GM12891 (cell line): ENCODE measurements at regions not wholly inside any gene's neighbourhood (a gene's known extent, or its start where the extent isn't known, plus 50 kb on each side); places are given as distances from the start of the nearest gene placed in this dataset.
"Not testable (repeated sequence)": the region's sequence is repeated elsewhere in the genome, so short reads cannot be mapped to it uniquely, and the experiment has no call there.

Experiments used
- DNase-seq: peaks from one replicate; pipeline ENCODE4 v3.0.0; 2011; ENCODE audit warnings: low spot score; ENCODE audit not compliant: insufficient read length
- FAIRE-seq: peaks from 2 replicates; lab custom pipeline; 2011; peaks lifted over from hg19 to GRCh38; lab: Jason Lieb, UNC
- PAX5 ChIP-seq: IDR thresholded peaks from 2 replicates; pipeline ENCODE4 v1.6.1; 2011; ENCODE audit warnings: low read length, moderate library complexity, mild to moderate bottlenecking; ENCODE audit not compliant: insufficient read depth, severe bottlenecking
- POLR2A ChIP-seq: IDR thresholded peaks from 2 replicates; pipeline ENCODE4 v1.6.1; 2011; ENCODE audit warnings: low read depth, low read length, control low read depth
- POLR2AphosphoS5 ChIP-seq: IDR thresholded peaks from 2 replicates; pipeline ENCODE4 v1.6.1; 2011; ENCODE audit warnings: low read depth, low read length, control low read depth
- POU2F2 ChIP-seq: IDR thresholded peaks from 2 replicates; pipeline ENCODE4 v1.6.1; 2011; ENCODE audit warnings: low read depth, mild to moderate bottlenecking, control low read depth, low read length, moderate library complexity
- SPI1 ChIP-seq: IDR thresholded peaks from 2 replicates; pipeline ENCODE4 v1.6.1; 2011; ENCODE audit warnings: low read depth, low read length, control low read depth
- TAF1 ChIP-seq: IDR thresholded peaks from 2 replicates; pipeline ENCODE4 v1.6.1; 2011; ENCODE audit warnings: low read depth, low read length, control low read depth

DNA sequence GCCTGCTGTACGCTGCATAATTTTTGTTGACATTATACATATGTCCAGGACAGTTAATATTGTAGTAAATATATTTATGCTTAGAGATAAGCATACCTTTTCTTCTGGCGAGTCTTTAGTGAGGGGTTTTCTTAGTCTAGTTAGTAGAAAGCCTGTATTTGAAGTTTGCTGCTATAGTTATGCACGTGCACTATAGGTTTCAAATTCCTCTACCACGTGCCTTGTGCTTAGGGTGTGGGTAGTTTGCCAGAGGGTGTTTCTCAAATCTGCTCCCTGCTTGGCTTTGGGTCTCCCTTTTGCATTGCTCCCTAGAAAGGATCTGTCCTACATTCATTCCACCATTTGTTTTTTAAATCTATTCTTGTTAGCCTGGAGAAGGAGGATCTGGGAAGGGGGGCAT lies 181.4 kb upstream of the UFL1 start:
- TF ChIP-seq TAF1 = no peak
- no peak for TF ChIP-seq POU2F2
- no peak for TF ChIP-seq POLR2AphosphoS5
- TF ChIP-seq POLR2A = no peak
- no peak for TF ChIP-seq PAX5
- TF ChIP-seq SPI1 = no peak
- no peak for DNase-seq
- no peak for FAIRE-seq

DNA sequence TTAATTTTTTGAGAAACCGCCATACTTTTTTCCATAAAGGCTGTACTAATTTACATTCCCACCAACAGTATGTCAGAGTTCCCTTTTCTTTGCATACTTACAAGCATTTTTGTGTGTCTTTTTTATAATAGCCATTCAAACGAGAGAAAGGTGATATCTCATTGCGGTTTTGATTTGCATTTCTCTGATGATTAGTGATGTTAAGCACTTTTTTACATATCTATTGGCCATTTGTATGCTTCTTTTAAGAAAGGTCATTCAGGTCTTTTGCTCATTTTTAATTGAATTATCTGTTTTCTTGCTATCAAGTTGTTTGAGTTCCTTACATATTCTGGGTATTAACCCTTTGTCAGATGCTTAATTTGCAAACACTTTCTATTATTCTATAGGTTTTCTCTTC lies 176.1 kb upstream of the UFL1 start:
- DNase-seq (no peak), FAIRE-seq (no peak)
- TF ChIP-seq TAF1 (no peak), PAX5 (no peak)

- no peak for TF ChIP-seq POU2F2
- TF ChIP-seq PAX5 = no peak
- no peak for TF ChIP-seq SPI1
- no peak for TF ChIP-seq POLR2AphosphoS5
- no peak for TF ChIP-seq TAF1
- no peak for TF ChIP-seq POLR2A
- FAIRE-seq (no peak), DNase-seq (no peak)
Measured at GRCh38 chr6:96381246-96381645, 140.4 kb upstream of the UFL1 start.

DNA sequence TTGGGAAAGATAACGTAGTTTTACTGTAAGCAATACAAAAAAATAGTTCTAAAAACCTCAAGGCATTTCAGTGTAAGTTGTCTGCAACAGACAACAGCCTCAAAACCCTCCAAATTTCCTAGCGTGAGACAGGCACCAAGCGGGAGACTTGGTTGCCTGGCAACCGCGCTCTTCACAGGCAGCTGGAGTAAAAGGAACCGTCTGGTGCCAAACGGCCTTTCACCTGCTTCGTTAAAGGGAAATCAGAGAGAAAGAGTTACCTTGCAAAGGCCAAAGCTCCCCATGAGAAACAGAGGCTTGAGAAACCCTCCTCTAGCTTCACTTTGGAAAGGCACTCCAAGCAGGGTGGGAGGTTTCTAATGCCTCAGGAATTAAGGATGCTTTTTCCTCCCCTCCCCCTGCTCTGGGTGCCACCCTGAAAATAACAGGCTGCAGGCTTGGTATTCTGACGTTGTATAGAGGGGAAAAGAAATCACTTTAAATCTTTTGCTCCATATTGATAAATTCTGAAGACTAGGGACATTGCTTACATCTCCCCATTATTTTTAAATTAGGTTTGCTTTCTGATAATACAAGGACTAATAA lies 129.7 kb upstream of the UFL1 start:
- FAIRE-seq = no peak
- no peak for TF ChIP-seq POLR2A
- no peak for TF ChIP-seq PAX5
- no peak for TF ChIP-seq SPI1
- no peak for TF ChIP-seq POLR2AphosphoS5
- TF ChIP-seq TAF1 = no peak
- TF ChIP-seq POU2F2 = no peak
- no peak for DNase-seq

DNA sequence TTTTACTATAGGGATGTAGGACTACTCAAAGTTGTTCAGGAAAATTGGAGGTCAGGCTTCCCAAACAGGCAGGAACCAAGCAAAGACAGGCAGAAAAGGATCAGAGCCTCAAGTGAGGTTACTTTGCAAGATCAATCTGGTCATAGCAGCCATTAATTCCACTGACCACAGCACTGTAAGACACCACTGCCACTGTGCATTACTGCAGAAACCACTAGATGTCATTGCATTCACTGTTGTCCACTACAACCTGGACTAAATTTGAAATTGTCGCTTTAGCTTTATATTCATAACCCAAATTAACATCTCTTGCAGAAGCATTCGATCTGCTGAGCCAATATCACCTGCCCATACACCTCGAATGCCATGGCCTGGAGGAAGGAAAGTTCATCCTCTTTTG lies 126.9 kb upstream of the UFL1 start:
- DNase-seq = no peak
- TF ChIP-seq POU2F2 = no peak
- no peak for TF ChIP-seq POLR2AphosphoS5
- no peak for TF ChIP-seq PAX5
- no peak for TF ChIP-seq TAF1
- TF ChIP-seq POLR2A = no peak
- no peak for TF ChIP-seq SPI1
- FAIRE-seq = no peak

GRCh38 chr6:96410467-96410866 lies 111.1 kb upstream of the UFL1 start:
- DNase-seq (no peak), FAIRE-seq (no peak)
- TF ChIP-seq TAF1 (no peak), POLR2AphosphoS5 (no peak), POLR2A (no peak), SPI1 (no peak), POU2F2 (no peak), PAX5 (no peak)

DNA sequence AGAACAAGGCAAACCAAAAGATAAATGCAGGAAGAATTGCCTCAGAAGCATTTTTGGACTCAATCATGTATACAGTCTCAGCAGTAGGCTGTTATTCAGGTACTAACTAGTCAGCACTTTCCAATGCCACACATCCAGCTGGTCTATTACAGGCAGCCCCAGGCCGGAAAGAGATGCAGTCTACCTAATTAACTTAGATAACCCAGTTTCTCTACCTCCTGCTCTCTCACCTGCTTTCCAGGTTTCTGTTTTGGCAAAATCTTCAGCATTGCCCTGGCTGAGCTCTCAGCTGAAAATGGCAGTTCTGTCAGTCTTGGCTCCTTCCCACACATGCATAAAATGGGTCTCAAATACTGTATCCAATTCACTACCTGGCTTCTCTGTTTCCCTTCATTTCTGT lies 101.3 kb upstream of the UFL1 start:
- no peak for DNase-seq
- TF ChIP-seq POLR2A (no peak), TAF1 (no peak), PAX5 (no peak)
- no peak for FAIRE-seq

DNA sequence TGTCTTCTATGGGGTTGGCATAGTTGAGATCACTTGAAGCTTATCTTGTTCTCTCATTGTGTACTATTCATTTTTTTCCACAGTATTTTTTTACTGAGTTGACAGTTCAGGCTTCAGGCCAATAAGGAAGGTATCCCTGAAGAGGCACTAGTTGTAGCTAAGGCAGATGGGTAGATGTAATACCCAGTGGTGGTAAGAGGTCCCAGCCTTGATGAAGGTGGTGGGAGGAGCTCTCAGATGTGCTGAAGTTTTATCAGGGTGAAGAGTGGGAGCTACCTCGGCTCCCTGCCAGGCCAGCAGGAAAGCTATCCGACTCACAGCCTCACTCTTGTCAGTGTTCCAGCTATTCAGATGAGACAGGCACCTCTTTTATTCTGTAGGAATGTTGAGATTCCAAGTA lies 87.7 kb upstream of the UFL1 start:
- no peak for DNase-seq
- FAIRE-seq = no peak
- TF ChIP-seq POU2F2 = no peak
- no peak for TF ChIP-seq PAX5
- no peak for TF ChIP-seq TAF1
- TF ChIP-seq SPI1 = no peak
- no peak for TF ChIP-seq POLR2AphosphoS5
- no peak for TF ChIP-seq POLR2A

DNA sequence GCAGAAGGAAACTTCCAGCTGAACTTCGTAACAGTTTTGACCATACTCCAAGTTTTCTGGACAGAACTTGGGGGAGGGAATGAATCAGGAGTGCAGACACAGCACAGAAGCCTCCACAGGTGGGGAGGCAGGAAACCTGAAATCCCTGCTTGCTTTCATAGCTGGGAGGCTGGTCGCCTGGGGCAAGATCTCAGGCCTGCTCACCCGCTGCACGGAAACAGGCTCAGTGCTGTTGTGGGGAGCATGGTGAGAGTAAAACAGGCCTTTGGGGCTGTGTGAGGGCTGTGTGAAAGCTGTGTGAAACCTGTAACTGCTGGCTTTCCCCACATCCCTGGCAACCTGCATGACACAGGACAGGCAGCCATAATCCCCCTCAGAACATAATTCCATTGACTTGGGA lies 85.2 kb upstream of the UFL1 start:
- no peak for FAIRE-seq
- TF ChIP-seq POU2F2 (no peak), SPI1 (no peak), POLR2A (no peak), POLR2AphosphoS5 (no peak), TAF1 (no peak), PAX5 (no peak)

DNA sequence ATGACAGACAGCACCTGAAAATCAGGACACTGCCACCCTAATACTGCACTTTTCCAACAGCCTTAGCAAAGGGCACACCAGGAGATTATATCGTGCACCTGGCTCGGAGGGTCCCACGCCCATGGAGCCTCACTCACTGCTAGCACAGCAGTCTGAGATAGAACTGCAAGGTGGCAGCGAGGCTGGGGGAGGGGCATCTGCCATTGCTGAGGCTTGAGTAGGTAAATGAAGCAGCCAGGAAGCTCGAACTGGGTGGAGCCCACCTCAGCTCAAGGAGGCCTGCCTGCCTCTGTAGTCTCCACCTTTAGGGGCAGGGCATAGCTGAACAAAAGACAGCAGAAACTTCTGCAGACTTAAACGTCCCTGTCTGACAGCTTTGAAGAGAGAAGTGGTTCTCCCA lies 84.4 kb upstream of the UFL1 start:
- not testable (repeated sequence) for DNase-seq, FAIRE-seq

More for the DNA sequence above, 85.2 kb upstream of the UFL1 start:
- no peak for DNase-seq

GRCh38 chr6:96450082-96450769 lies 71.4 kb upstream of the UFL1 start:
- no peak for TF ChIP-seq POLR2AphosphoS5
- TF ChIP-seq POU2F2 = no peak
- TF ChIP-seq PAX5 = no peak
- TF ChIP-seq POLR2A = no peak
- no peak for TF ChIP-seq TAF1
- TF ChIP-seq SPI1 = no peak
- FAIRE-seq = no peak

DNA sequence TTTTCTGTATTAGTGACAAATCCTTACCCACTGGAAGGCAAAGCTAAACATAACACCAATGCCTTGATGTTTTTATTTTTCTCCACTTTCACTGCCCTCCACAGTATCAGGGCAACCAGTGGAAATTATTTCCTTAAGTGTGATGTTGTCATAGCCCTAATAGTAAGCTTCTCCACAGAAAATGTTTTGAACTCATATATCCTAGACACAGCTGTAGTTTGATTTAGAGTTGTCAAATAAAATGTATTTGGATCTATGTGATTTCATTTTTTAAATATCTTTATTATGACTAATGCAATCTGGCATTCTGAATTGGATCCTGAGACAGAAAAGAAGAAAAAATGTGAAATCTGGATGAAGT lies 70.9 kb upstream of the UFL1 start:
- no peak for DNase-seq
- TF ChIP-seq POLR2AphosphoS5 (no peak), PAX5 (no peak), SPI1 (no peak)
- FAIRE-seq = no peak

More at GRCh38 chr6:96450082-96450769, 71.4 kb upstream of the UFL1 start:
- no peak for DNase-seq
